Endodermal cell (in vitro differentiated cells): ENCODE measurements at regions not wholly inside any gene's neighbourhood (a gene's known extent, or its start where the extent isn't known, plus 50 kb on each side); places are given as distances from the start of the nearest gene placed in this dataset.

ENCODE experiments used
- DNase-seq: peaks from one replicate; pipeline ENCODE4 v3.0.0-alpha.2; 2017
- H3K27ac ChIP-seq: 2 replicates; pipeline ENCODE4 v1.5.1; 2013; ENCODE audit warnings: mild to moderate bottlenecking, low read depth, low read length, moderate library complexity
- H3K27me3 ChIP-seq: 2 replicates; pipeline ENCODE4 v1.6.1; 2013; ENCODE audit warnings: mild to moderate bottlenecking, low read length, moderate library complexity; ENCODE audit not compliant: insufficient read depth, control insufficient read depth, poor library complexity, severe bottlenecking
- H3K36me3 ChIP-seq: 2 replicates; pipeline ENCODE4 v1.7.0; 2013; ENCODE audit warnings: mild to moderate bottlenecking, low read length, moderate library complexity; ENCODE audit not compliant: control insufficient read depth, insufficient read depth
- H3K4me1 ChIP-seq: one replicate; pipeline ENCODE4 v1.7.0; 2013; ENCODE audit warnings: low read length; ENCODE audit not compliant: control insufficient read depth, insufficient read depth
- H3K4me3 ChIP-seq: 2 replicates; pipeline ENCODE4 v1.5.1; 2013; ENCODE audit warnings: mild to moderate bottlenecking, low read length, moderate library complexity
- H3K9ac ChIP-seq: 2 replicates; pipeline ENCODE4 v1.6.1; 2013; ENCODE audit warnings: mild to moderate bottlenecking, low read length, moderate library complexity; ENCODE audit not compliant: poor library complexity, severe bottlenecking; ENCODE audit errors: extremely low read depth
- H3K9me3 ChIP-seq: 2 replicates; pipeline ENCODE4 v1.6.1; 2013; ENCODE audit warnings: mild to moderate bottlenecking, low read length, moderate library complexity; ENCODE audit not compliant: control insufficient read depth
- H3K27ac Mint-ChIP-seq: 2 replicates; pipeline ENCODE4 v1.8.0; 2020; ENCODE audit warnings: mixed read lengths
- H3K27me3 Mint-ChIP-seq: 2 replicates; pipeline ENCODE4 v1.8.0; 2021; ENCODE audit warnings: mild to moderate bottlenecking, mixed read lengths; ENCODE audit not compliant: insufficient read depth
- H3K36me3 Mint-ChIP-seq: 2 replicates; pipeline ENCODE4 v1.8.0; 2020; ENCODE audit warnings: low read depth, mixed read lengths
- H3K4me1 Mint-ChIP-seq: 2 replicates; pipeline ENCODE4 v1.8.0; 2020; ENCODE audit warnings: mixed read lengths
- H3K4me3 Mint-ChIP-seq: 2 replicates; pipeline ENCODE4 v1.8.0; 2020; ENCODE audit warnings: mild to moderate bottlenecking, moderate library complexity, mixed read lengths
- H3K9me3 Mint-ChIP-seq: 2 replicates; pipeline ENCODE4 v1.8.0; 2020; ENCODE audit warnings: mild to moderate bottlenecking, mixed read lengths
- WGBS, 2 experiments: methylation state at CpG; one replicate each; pipeline versions ENCODE4 v1.1.5 to v1.1.7; 2013; ENCODE audit warnings: missing lambda C conversion rate in 2 of 2, mixed read lengths in 1 of 2; ENCODE audit not compliant: insufficient coverage in 1 of 2, insufficient read length in 1 of 2; 5-methylcytosine and 5-hydroxymethylcytosine counted together
- TF ChIP-seq, protein P1 (sequence below): fragments of 200-600 bp; sonication (generic); conservative IDR thresholded peaks from 2 replicates; pipeline ENCODE4 v1.5.0; 2021; ENCODE audit warnings: antibody characterized with exemption, mild to moderate bottlenecking

DNA sequence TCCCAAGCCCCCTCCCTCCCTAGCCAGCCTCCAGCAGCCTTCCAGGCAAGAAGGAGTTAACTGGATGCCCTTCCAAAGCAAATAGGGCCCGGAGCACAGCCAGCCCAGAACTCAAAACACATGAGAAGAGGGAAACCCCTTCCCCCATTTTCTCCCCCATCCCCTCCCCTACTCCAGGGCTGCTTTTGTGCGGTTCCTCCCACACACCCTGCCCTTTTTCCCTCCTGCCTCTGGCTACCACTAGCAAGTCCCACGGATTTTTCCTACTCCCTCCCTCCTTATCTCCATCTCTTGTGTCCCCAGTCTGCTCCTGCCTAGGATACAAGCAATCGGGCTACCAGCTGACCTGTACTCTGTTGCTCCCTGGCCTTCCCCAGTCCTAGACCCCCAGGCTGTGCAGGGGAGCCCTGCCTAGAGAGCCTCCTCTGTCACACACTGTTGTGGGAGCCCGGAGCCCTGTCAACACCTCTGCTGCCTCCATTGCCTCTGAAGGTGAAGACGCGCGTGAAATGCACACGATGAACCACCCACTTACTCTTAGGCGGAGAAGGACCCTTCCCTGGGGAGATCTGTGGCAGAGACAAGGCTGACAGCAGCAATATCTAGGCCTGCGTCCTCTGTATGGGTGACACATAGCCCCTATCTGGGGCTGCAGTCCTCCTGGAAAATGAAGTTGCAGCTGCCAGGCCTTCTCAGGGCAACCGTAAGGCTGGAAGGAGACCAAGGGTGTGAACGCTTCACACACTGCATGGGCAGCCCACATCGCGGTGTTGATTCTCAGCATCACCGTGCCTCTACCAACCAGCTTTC, 282.8 kb downstream of the MN1 start:
- Mint-ChIP-seq H3K36me3 (no peaks in the 10 kb centered on the region), H3K27me3 (peaks cover 3% of the 10 kb centered on the region), H3K9me3 (no peaks in the 10 kb centered on the region), H3K4me1 (no peaks in the 10 kb centered on the region), H3K4me3 (no peak overlapping the region), H3K27ac (no peak overlapping the region)
- TF ChIP-seq, protein P1, sequence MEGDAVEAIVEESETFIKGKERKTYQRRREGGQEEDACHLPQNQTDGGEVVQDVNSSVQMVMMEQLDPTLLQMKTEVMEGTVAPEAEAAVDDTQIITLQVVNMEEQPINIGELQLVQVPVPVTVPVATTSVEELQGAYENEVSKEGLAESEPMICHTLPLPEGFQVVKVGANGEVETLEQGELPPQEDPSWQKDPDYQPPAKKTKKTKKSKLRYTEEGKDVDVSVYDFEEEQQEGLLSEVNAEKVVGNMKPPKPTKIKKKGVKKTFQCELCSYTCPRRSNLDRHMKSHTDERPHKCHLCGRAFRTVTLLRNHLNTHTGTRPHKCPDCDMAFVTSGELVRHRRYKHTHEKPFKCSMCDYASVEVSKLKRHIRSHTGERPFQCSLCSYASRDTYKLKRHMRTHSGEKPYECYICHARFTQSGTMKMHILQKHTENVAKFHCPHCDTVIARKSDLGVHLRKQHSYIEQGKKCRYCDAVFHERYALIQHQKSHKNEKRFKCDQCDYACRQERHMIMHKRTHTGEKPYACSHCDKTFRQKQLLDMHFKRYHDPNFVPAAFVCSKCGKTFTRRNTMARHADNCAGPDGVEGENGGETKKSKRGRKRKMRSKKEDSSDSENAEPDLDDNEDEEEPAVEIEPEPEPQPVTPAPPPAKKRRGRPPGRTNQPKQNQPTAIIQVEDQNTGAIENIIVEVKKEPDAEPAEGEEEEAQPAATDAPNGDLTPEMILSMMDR, result no peak
- H3K27ac ChIP-seq, result no peak overlapping the region
- no peaks in the 10 kb centered on the region for H3K4me1 ChIP-seq
- H3K9me3 ChIP-seq, result no peaks in the 10 kb centered on the region
- no peak overlapping the region for H3K4me3 ChIP-seq
- no peak for DNase-seq
- no peaks in the 10 kb centered on the region for H3K36me3 ChIP-seq
- no peaks in the 10 kb centered on the region for H3K27me3 ChIP-seq
- 67 to 82% methylated on average over 3 to 16 of the region's 16 CpGs for WGBS, 2 experiments
- H3K9ac ChIP-seq, result no peak overlapping the region

DNA sequence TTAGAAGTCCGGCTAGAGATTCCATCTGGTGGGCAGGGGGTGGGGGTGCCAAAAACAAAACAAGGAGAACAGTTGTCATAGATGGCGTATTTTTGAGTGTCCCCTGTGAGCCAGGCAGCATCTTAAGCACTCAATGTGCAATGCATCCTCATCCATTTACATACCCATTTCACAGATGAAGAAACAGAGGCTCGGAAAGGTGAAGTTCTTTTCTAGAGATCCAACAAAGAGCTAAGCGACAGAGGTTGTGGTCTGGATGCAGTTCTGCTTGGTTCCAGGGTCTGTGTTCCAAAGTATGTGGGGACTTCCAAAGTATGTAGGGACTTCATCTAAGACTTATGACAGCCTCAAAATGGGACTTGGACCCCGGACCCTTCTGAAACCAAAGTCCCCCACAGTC, 277.8 kb downstream of the MN1 start:
- no peak for DNase-seq
- TF ChIP-seq, protein P1, result no peak
- Mint-ChIP-seq H3K36me3 (no peaks in the 10 kb centered on the region), H3K4me1 (no peaks in the 10 kb centered on the region), H3K9me3 (no peaks in the 10 kb centered on the region), H3K27me3 (peaks cover 8% of the 10 kb centered on the region), H3K27ac (no peak overlapping the region), H3K4me3 (no peak overlapping the region)
- Histone ChIP-seq H3K9ac (no peak overlapping the region), H3K4me1 (no peaks in the 10 kb centered on the region), H3K27me3 (no peaks in the 10 kb centered on the region), H3K4me3 (no peak overlapping the region), H3K36me3 (no peaks in the 10 kb centered on the region), H3K27ac (no peak overlapping the region), H3K9me3 (no peaks in the 10 kb centered on the region)
- 92 to 95% methylated on average over 2 to 4 of the region's 5 CpGs for WGBS, 2 experiments

DNA sequence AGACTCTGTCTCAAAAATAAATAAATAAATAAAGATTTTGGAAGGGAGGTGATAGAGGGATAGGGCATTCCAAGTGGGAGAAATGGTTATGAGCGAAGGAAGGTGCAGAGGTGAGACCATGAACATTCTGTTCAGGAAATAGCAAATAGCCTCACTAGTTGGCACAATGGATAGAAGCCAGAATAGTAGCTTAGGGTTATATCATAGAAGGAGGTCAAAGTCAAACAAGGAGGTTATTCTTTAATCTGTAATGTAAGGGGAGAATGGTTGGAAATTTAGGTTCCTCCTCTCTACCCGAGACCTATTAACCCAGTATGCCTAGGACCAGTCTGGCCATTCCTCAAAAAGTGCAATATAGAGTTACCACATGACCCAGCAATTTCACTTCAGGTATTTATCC, 275.8 kb downstream of the MN1 start:
- Mint-ChIP-seq H3K36me3 (no peaks in the 10 kb centered on the region), H3K4me1 (no peaks in the 10 kb centered on the region), H3K9me3 (no peaks in the 10 kb centered on the region), H3K27me3 (peaks cover 10% of the 10 kb centered on the region), H3K27ac (no peak overlapping the region), H3K4me3 (no peak overlapping the region)
- H3K36me3 ChIP-seq, result no peaks in the 10 kb centered on the region
- no peaks in the 10 kb centered on the region for H3K9me3 ChIP-seq
- no peaks in the 10 kb centered on the region for H3K4me1 ChIP-seq
- no peak overlapping the region for H3K4me3 ChIP-seq
- H3K27ac ChIP-seq, result no peak overlapping the region
- no peaks in the 10 kb centered on the region for H3K27me3 ChIP-seq
- 94% methylated on average over 1 to 2 of the region's 2 CpGs for WGBS, 2 experiments
- H3K9ac ChIP-seq, result no peak overlapping the region
- TF ChIP-seq, protein P1, result no peak
- no peak for DNase-seq
